D721Med (cell line): ENCODE measurements at regions not wholly inside any gene's neighbourhood (a gene's known extent, or its start where the extent isn't known, plus 50 kb on each side); places are given as distances from the start of the nearest gene placed in this dataset.
"Not testable (repeated sequence)": the region's sequence is repeated elsewhere in the genome, so short reads cannot be mapped to it uniquely, and the experiment has no call there.

Source experiments
- DNase-seq: peaks from one replicate; pipeline ENCODE4 v3.0.0; 2011; ENCODE audit warnings: low spot score; ENCODE audit not compliant: insufficient read length
- FAIRE-seq: peaks from 2 replicates; lab custom pipeline; 2011; peaks lifted over from hg19 to GRCh38; lab: Jason Lieb, UNC
- TF ChIP-seq, protein P1 (sequence below): IDR thresholded peaks from 2 replicates; pipeline ENCODE4 v1.5.1; 2012; ENCODE audit warnings: mild to moderate bottlenecking, control low read depth; ENCODE audit not compliant: insufficient read depth; ENCODE audit errors: missing control alignments

DNA sequence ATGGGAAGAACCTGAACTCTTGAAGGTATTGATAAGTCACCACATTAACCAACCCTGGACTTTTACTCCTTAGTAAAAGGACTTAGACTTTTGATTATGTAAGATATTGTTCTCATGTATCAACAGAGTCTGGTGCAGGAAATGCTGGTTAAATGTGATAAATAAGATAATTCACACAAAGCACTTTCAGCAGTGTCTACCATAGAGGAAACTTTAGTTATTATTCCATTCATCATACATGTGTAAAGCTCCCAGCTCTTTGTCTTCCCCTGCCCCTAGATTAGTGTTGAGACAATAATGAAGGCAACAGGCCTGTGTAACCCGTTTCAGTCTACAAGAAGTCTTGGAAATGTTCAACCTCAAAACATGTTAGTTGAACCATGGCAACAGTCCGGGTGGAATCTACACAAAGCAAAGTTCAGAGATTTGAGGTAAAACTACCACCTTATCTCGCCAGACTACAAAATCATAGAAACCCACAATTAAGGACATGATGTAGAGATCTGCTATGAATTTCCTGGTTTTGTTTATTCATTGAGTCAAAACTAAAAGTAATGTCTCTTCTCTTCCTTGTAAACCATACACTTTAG, 109.9 kb upstream of the ADO start:
- TF ChIP-seq, protein P1, sequence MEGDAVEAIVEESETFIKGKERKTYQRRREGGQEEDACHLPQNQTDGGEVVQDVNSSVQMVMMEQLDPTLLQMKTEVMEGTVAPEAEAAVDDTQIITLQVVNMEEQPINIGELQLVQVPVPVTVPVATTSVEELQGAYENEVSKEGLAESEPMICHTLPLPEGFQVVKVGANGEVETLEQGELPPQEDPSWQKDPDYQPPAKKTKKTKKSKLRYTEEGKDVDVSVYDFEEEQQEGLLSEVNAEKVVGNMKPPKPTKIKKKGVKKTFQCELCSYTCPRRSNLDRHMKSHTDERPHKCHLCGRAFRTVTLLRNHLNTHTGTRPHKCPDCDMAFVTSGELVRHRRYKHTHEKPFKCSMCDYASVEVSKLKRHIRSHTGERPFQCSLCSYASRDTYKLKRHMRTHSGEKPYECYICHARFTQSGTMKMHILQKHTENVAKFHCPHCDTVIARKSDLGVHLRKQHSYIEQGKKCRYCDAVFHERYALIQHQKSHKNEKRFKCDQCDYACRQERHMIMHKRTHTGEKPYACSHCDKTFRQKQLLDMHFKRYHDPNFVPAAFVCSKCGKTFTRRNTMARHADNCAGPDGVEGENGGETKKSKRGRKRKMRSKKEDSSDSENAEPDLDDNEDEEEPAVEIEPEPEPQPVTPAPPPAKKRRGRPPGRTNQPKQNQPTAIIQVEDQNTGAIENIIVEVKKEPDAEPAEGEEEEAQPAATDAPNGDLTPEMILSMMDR = no peak
- no peak for DNase-seq
- no peak for FAIRE-seq

- TF ChIP-seq, protein P1 = no peak
- DNase-seq = no peak
- no peak for FAIRE-seq
Measured at GRCh38 chr10:62696798-62697197, 107.7 kb upstream of the ADO start.

- TF ChIP-seq, protein P1 = no peak
- DNase-seq (no peak), FAIRE-seq (no peak)
Measured at GRCh38 chr10:62699148-62699547, 105.4 kb upstream of the ADO start.

- not testable (repeated sequence) for FAIRE-seq, DNase-seq
Measured at GRCh38 chr10:62704121-62704520, 100.4 kb upstream of the ADO start.

DNA sequence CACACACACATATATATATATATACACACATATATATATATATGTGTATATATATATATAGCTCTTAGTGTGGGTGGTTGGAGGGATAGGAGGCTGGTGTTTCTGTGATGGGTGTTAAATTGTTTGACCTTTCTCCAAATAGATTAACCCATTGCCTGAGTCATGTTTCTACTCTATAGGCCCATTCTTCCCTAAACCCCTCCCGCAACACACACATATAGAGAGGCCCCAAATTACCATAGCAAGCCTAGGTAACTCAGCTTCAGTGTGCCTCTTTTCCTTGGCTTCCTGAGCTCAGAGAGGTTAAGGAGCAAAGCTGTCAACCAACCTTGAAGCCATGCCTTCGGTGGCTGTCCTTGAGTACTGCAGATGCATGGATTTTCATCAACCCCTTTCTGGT, 98.7 kb upstream of the ADO start:
- no peak for FAIRE-seq
- TF ChIP-seq, protein P1 = no peak
- no peak for DNase-seq

DNA sequence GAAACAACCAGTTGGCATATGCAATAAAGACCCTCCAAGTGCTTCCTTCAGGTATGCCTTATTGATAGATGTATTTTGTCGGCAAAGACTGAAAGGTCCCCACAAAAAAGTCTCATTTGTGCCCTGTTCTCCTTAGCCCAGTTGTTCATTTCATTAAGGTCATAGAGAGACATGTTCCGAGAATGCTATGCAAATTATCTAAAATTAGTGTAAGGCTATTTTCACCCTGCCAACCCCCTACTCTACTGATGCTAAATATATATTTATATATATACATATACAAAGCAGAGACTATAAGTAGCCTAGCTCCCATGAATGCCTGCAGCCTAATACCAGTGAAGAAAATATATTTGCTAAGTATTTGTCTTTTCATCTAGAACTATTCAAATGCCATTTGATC, 96.7 kb upstream of the ADO start:
- no peak for FAIRE-seq
- DNase-seq = no peak
- TF ChIP-seq, protein P1 = no peak

- no peak for FAIRE-seq
- DNase-seq = no peak
- TF ChIP-seq, protein P1 = no peak
Measured at GRCh38 chr10:62708569-62708968, 96.0 kb upstream of the ADO start.

- TF ChIP-seq, protein P1 = no peak
- DNase-seq (no peak), FAIRE-seq (no peak)
Measured at GRCh38 chr10:62709200-62709599, 95.3 kb upstream of the ADO start.
